ENCODE measurements at regions not wholly inside any gene's neighbourhood (a gene's known extent, or its start where the extent isn't known, plus 50 kb on each side); places are given as distances from the start of the nearest gene placed in this dataset.

GRCh38 chr12:29880987-29881386 is 97.2 kb upstream of the TMTC1 start:
- H3K4me3 ChIP-seq (ENCODE audit: low read length) = no peak overlapping the region
- no peak overlapping the region for H3K27ac ChIP-seq (ENCODE audit: low read length)
- TF ChIP-seq CTCF (conservative IDR thresholded peaks at IDR 0.05; ENCODE audit: low read depth, low read length) (no peak), EZH2 (IDR thresholded peaks at IDR 0.05; ENCODE audit: low read length, unreplicated experiment) (no peak), EZH2phosphoT487 (IDR thresholded peaks at IDR 0.05; ENCODE audit: borderline replicate concordance, low read length) (no peak)
- H3K9ac ChIP-seq (ENCODE audit: low read length) = no peak overlapping the region
- POLR2A ChIA-PET (ENCODE audit: unreplicated experiment) = no interaction called here
- no peaks in the 10 kb centered on the region for H3K27me3 ChIP-seq (ENCODE audit: low read length)
- H3K9me3 ChIP-seq (ENCODE audit: low read length) = peaks cover 10% of the 10 kb centered on the region; the same call in 1 of the 2 replicates
- no peaks in the 10 kb centered on the region for H3K79me2 ChIP-seq (ENCODE audit: low read length)
- CTCF ChIA-PET = no interaction called here
- no peaks in the 10 kb centered on the region for H3K36me3 ChIP-seq (ENCODE audit: low read depth, low read length)
- no peaks in the 10 kb centered on the region for H3K9me2 ChIP-seq (replicated peaks; ENCODE audit: low read length)
- no peak overlapping the region for H2AFZ ChIP-seq (ENCODE audit: low read length)
- H3K4me1 ChIP-seq (ENCODE audit: insufficient read depth, low read length) = no peaks in the 10 kb centered on the region
- DNase-seq (no peak), ATAC-seq (no peak)
- BruUV-seq (replicated peaks) = no TSS peak
- intact Hi-C loops (cut with micrococcal nuclease) = no loop called here
- no peak overlapping the region for H3K4me2 ChIP-seq (ENCODE audit: low read length)
- H4K20me1 ChIP-seq (ENCODE audit: low read length) = no peaks in the 10 kb centered on the region
- H3F3A ChIP-seq (ENCODE audit: low read length, unreplicated experiment) = no peaks in the 10 kb centered on the region

GRCh38 chr12:29879606-29880308 is 96.0 kb upstream of the TMTC1 start:
- H3K79me2 ChIP-seq (ENCODE audit: low read length) = no peaks in the 10 kb centered on the region
- no peaks in the 10 kb centered on the region for H3K27me3 ChIP-seq (ENCODE audit: low read length)
- peaks cover 10% of the 10 kb centered on the region; the same call in 1 of the 2 replicates for H3K9me3 ChIP-seq (ENCODE audit: low read length)
- ATAC-seq (no peak), DNase-seq (no peak)
- ChIA-PET CTCF (no interaction called here), POLR2A (ENCODE audit: unreplicated experiment) (no interaction called here)
- no peaks in the 10 kb centered on the region for H3K9me2 ChIP-seq (replicated peaks; ENCODE audit: low read length)
- TF ChIP-seq EZH2 (IDR thresholded peaks at IDR 0.05; ENCODE audit: low read length, unreplicated experiment) = no peak
- no peak for TF ChIP-seq CTCF (conservative IDR thresholded peaks at IDR 0.05; ENCODE audit: low read depth, low read length)
- no peak for TF ChIP-seq EZH2phosphoT487 (IDR thresholded peaks at IDR 0.05; ENCODE audit: borderline replicate concordance, low read length)
- no peak overlapping the region for H3K9ac ChIP-seq (ENCODE audit: low read length)
- no TSS peak for BruUV-seq (replicated peaks)
- no peak overlapping the region for H3K4me2 ChIP-seq (ENCODE audit: low read length)
- H3K27ac ChIP-seq (ENCODE audit: low read length) = no peak overlapping the region
- H3K36me3 ChIP-seq (ENCODE audit: low read depth, low read length) = no peaks in the 10 kb centered on the region
- no peaks in the 10 kb centered on the region for H3K4me1 ChIP-seq (ENCODE audit: insufficient read depth, low read length)
- intact Hi-C loops (cut with micrococcal nuclease) = no loop called here
- no peak overlapping the region for H3K4me3 ChIP-seq (ENCODE audit: low read length)
- H2AFZ ChIP-seq (ENCODE audit: low read length) = no peak overlapping the region
- no peaks in the 10 kb centered on the region for H3F3A ChIP-seq (ENCODE audit: low read length, unreplicated experiment)
- H4K20me1 ChIP-seq (ENCODE audit: low read length) = no peaks in the 10 kb centered on the region

GRCh38 chr12:29869946-29870345 is 86.2 kb upstream of the TMTC1 start:
- intact Hi-C loops (cut with micrococcal nuclease) = no loop called here
- no peak overlapping the region for H3K9ac ChIP-seq (ENCODE audit: low read length)
- H3K9me2 ChIP-seq (replicated peaks; ENCODE audit: low read length) = no peaks in the 10 kb centered on the region
- ChIA-PET POLR2A (ENCODE audit: unreplicated experiment) (no interaction called here), CTCF (no interaction called here)
- H3K27ac ChIP-seq (ENCODE audit: low read length) = no peak overlapping the region
- H3K4me3 ChIP-seq (ENCODE audit: low read length) = no peak overlapping the region
- no peaks in the 10 kb centered on the region for H3K4me1 ChIP-seq (ENCODE audit: insufficient read depth, low read length)
- DNase-seq = no peak
- H2AFZ ChIP-seq (ENCODE audit: low read length) = no peak overlapping the region
- H3K27me3 ChIP-seq (ENCODE audit: low read length) = 0 out of 2 replicates have a peak, but pooled peaks cover 3% of the 10 kb centered on the region
- no peak overlapping the region for H3K4me2 ChIP-seq (ENCODE audit: low read length)
- TF ChIP-seq EZH2 (IDR thresholded peaks at IDR 0.05; ENCODE audit: low read length, unreplicated experiment) = no peak
- no peak for TF ChIP-seq EZH2phosphoT487 (IDR thresholded peaks at IDR 0.05; ENCODE audit: borderline replicate concordance, low read length)
- no peak for TF ChIP-seq CTCF (conservative IDR thresholded peaks at IDR 0.05; ENCODE audit: low read depth, low read length)
- H3K79me2 ChIP-seq (ENCODE audit: low read length) = no peaks in the 10 kb centered on the region
- H3F3A ChIP-seq (ENCODE audit: low read length, unreplicated experiment) = no peaks in the 10 kb centered on the region
- no peaks in the 10 kb centered on the region for H3K36me3 ChIP-seq (ENCODE audit: low read depth, low read length)
- no peaks in the 10 kb centered on the region for H4K20me1 ChIP-seq (ENCODE audit: low read length)
- BruUV-seq (replicated peaks) = no TSS peak
- no peaks in the 10 kb centered on the region for H3K9me3 ChIP-seq (ENCODE audit: low read length)
- no peak for ATAC-seq
